A549 (cell line): ENCODE measurements at regions not wholly inside any gene's neighbourhood (a gene's known extent, or its start where the extent isn't known, plus 50 kb on each side); places are given as distances from the start of the nearest gene placed in this dataset.

ENCODE experiments used
- MAFK ChIP-seq: fragments of 450-650 bp; IDR thresholded peaks from 2 replicates; pipeline ENCODE4 v1.6.1; 2014; ENCODE audit not compliant: partially characterized antibody
- POLR2A ChIP-seq: IDR thresholded peaks from 2 replicates; pipeline ENCODE4 v1.6.1; 2012; ENCODE audit warnings: mild to moderate bottlenecking, low read length
- RCOR1 ChIP-seq: fragments of 150-350 bp; IDR thresholded peaks from 2 replicates; pipeline ENCODE4 v1.6.1; 2014; ENCODE audit warnings: antibody characterized with exemption, low read length, low read depth
- TF ChIP-seq, protein P1 (sequence below): fragments of >200 bp; sonication (Bioruptor Twin); formaldehyde crosslinking; IDR thresholded peaks from 3 replicates; pipeline ENCODE4 v1.5.1; 2016
- TF ChIP-seq, protein P2 (sequence below): fragments of >200 bp; sonication (Bioruptor Twin); formaldehyde crosslinking; IDR thresholded peaks from 3 replicates; pipeline ENCODE4 v1.6.1; 2016
- TF ChIP-seq, protein P3 (sequence below): IDR thresholded peaks from 2 replicates; pipeline ENCODE4 v1.6.1; 2012

DNA sequence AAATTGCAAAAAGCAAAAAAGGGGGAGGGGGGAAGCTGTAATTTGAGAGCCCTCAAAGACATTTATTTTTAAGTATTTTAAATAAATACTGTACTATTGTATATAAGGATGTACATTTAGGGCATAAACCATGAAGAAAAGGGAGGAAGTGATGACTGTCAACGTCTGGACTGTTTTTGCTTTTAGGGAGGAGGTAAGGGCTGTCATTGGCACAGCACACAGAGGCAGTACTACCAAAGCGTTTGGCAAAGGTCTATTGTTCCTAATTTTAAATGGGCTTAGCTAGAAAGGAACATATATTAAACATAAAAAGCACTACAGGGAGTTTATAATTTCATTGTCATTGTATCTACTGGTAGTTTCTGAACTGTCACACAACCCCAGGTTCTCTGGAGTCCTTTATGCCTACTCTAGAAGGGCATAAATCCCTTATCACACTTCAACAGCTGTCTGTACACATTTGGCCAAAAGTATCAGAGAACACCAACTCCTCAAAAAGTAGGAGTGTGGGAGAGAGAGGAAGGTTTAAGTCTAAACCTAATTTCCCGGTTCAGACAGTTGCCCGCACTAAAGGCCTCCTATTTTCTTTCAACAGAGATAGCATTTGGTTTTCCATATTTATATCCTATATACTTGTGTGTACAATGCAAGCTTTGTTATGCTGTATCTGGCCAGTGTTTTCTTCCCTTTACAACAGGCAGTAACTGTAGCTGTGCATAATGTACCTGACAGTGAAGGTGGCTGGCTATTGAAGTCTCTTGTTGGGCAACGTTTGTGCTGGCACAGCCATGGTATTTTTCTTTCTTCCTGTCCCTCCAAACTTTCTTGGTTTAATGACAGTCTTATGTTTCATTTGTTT lies 406.2 kb downstream of the KLF5 start:
- TF ChIP-seq, protein P1, sequence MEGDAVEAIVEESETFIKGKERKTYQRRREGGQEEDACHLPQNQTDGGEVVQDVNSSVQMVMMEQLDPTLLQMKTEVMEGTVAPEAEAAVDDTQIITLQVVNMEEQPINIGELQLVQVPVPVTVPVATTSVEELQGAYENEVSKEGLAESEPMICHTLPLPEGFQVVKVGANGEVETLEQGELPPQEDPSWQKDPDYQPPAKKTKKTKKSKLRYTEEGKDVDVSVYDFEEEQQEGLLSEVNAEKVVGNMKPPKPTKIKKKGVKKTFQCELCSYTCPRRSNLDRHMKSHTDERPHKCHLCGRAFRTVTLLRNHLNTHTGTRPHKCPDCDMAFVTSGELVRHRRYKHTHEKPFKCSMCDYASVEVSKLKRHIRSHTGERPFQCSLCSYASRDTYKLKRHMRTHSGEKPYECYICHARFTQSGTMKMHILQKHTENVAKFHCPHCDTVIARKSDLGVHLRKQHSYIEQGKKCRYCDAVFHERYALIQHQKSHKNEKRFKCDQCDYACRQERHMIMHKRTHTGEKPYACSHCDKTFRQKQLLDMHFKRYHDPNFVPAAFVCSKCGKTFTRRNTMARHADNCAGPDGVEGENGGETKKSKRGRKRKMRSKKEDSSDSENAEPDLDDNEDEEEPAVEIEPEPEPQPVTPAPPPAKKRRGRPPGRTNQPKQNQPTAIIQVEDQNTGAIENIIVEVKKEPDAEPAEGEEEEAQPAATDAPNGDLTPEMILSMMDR = no peak
- TF ChIP-seq, protein P2, sequence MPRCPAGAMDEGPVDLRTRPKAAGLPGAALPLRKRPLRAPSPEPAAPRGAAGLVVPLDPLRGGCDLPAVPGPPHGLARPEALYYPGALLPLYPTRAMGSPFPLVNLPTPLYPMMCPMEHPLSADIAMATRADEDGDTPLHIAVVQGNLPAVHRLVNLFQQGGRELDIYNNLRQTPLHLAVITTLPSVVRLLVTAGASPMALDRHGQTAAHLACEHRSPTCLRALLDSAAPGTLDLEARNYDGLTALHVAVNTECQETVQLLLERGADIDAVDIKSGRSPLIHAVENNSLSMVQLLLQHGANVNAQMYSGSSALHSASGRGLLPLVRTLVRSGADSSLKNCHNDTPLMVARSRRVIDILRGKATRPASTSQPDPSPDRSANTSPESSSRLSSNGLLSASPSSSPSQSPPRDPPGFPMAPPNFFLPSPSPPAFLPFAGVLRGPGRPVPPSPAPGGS = no peak
- no peak for TF ChIP-seq POLR2A
- TF ChIP-seq, protein P3, sequence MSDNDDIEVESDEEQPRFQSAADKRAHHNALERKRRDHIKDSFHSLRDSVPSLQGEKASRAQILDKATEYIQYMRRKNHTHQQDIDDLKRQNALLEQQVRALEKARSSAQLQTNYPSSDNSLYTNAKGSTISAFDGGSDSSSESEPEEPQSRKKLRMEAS = no peak
- no peak for TF ChIP-seq RCOR1
- no peak for TF ChIP-seq MAFK
